GM12865 (cell line): ENCODE measurements at regions not wholly inside any gene's neighbourhood (a gene's known extent, or its start where the extent isn't known, plus 50 kb on each side); places are given as distances from the start of the nearest gene placed in this dataset.

ENCODE experiments used
- DNase-seq: peaks from one replicate; pipeline ENCODE4 v3.0.0; 2010; ENCODE audit warnings: low read depth
- H3K4me3 ChIP-seq: 2 replicates; pipeline ENCODE4 v1.5.1; 2011; ENCODE audit warnings: mild to moderate bottlenecking, low read depth, low read length, control low read depth
- CTCF ChIP-seq: IDR thresholded peaks from 2 replicates; pipeline ENCODE4 v1.5.1; 2011; ENCODE audit warnings: low read length, control low read depth, low read depth, inconsistent platforms; ENCODE audit not compliant: insufficient read depth; ENCODE audit errors: missing control alignments

DNA sequence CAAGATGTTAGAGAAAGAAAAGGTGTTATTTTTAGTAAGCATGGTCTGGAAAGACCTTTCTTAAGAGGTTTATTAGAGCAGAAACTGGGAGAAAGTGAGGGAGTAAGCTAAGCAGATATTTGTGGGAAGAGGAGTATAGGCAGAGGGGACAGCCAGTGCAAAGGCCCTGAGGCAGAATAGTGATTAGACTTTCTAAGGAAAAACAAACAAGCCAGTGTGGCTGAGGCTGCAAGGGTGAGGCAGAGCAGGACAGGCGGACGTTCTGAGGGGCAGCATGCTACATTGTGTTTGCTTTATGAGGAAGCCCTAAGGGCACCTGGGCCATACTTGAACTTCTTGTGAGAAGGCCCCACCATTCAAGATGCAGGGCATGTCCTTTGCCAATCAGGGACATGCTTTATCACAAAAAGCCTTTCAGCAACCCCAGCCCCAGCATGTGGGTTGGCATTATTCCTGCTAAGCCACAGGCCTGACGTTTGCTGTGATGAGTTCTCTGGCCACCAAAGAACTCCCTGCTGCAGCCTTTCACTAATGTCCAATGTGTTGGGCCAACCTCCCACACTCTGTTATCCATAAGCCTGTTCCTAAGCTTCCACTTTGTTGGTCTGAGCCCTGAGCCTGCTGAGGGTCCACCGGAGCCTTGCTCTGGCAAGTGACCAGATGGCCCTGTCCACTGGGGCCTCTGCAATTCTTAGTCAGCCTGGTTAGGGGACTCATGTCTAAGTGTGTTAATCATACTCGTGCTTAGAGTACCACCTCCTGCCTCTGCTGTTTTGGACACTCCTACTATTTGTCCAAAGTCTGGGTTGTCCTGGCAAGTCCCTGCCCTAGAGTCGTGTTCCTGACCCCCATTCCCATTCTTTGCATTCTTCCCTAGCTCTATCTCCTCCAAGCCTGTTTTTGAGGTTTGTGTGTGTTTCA, 209.9 kb upstream of the CTNNB1 start:
- H3K4me3 ChIP-seq = no peak overlapping the region
- DNase-seq = no peak
- no peak for TF ChIP-seq CTCF

DNA sequence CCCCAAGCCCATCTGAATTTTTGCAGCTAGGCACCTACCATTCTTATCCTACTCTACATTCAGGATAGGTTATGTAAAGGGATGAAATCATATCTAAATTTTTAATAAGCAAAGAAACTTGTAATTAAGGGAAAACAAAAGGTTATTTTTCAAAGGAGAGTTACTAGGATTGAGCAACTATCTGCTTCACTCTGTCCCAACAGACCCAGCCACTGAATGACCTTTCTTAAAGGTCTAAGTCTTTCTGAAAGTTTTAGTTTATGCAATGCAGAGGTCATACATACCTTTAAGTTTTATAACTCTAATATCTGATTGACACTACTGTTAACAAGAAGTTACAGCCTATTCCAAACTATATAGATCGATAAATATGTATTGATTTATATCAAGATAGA, 209.2 kb upstream of the CTNNB1 start:
- no peak overlapping the region for H3K4me3 ChIP-seq
- no peak for DNase-seq
- TF ChIP-seq CTCF = no peak

DNA sequence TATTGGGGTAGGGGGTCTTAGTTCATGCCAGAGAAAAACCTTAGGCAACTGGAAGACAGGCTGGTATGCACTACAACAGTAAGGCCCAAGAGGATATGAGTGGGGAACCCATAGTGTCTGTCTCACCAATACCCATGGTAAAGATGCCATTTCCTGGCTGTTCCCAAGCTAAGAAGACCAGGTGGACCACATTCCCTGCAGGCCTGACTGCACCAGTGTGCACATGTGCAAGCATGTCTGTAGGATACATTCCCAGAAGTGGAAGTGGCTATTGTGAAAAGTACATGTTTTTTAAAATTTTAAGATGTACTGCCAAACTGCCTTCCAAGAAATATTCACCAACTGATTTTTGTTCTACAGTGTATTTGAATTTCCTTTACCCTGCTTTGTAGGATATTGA, 207.3 kb upstream of the CTNNB1 start:
- TF ChIP-seq CTCF = no peak
- no peak overlapping the region for H3K4me3 ChIP-seq
- DNase-seq = no peak

GRCh38 chr3:40994611-40995010, 204.7 kb upstream of the CTNNB1 start:
- no peak for TF ChIP-seq CTCF
- no peak overlapping the region for H3K4me3 ChIP-seq
- no peak for DNase-seq

DNA sequence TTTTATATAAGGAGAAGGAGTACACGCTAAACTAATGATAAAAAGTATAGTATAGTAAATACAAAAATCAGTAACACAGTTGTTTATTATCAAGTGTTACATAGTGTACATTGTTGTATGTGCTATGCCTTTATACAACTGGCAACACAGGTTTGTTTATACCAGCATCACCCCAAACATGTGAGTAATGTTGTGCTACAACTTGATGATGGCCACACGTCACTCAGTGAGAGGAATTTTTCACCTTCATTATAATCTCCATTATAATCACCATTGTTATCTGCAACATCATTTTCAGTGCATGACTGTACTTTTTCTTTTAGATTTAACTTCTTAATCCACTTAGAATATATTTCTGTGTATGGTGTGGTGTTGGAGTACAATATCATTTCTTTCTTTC, 204.0 kb upstream of the CTNNB1 start:
- no peak overlapping the region for H3K4me3 ChIP-seq
- no peak for TF ChIP-seq CTCF
- DNase-seq = no peak

DNA sequence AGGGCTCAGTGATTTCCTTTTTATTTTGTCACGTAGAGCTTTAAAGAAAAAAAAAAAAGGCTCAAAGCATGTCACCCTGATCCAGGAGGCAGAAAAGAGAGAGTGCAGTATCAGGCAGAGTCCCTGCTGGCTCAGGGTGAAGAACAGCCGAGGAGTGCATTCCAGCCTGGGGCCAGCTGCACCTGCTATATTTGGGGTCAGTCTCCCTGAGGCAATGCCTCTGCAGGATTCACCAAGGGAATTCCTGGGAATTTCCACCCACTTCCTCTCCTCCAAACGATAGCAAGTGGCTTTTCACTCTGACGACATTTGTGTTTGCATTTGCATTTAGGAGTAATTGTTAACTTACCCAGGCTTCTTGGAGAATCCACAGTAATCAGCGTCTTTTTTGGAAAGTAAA, 202.9 kb upstream of the CTNNB1 start:
- no peak overlapping the region for H3K4me3 ChIP-seq
- DNase-seq = no peak
- TF ChIP-seq CTCF = no peak
